ENCODE measurements at regions not wholly inside any gene's neighbourhood (a gene's known extent, or its start where the extent isn't known, plus 50 kb on each side); places are given as distances from the start of the nearest gene placed in this dataset.

DNA sequence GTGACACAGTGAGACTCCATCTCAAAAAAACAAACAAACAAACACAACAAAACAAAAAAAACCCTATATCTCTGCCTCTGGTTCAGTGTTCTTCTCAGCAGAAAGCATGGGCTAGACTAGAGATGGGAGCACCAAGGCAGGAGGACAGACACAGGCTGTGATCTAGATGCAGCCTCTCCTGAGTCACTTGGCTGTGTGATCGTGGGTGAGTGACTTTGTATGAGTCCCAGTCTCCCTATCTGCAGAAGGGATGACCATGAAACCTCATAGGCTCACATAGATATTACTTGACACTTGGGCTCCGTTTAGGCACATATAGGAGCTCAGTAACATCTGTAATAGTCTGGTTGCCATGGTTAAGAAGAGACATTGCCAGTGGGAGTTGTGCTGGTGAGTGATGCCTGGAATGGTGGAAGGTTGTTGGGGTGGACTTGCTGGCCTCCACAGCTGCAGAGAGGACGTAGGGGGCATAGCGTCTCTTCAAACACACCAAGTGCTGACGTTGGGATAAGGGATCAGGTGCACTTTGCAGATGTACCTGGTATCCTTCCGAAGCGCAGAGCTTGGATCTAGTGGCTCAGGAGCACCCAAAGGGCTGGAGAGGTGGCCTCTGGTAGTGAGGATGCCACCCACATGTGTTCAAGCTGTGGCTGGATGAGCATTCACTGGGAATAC, 318.9 kb upstream of the HS6ST1 start:
- H3K79me2 ChIP-seq: no peaks in the 10 kb centered on the region
- no peaks in the 10 kb centered on the region for H3K27me3 ChIP-seq
- H3K9me2 ChIP-seq (replicated peaks; ENCODE audit: insufficient read depth): no peaks in the 10 kb centered on the region
- no peak overlapping the region for H3K4me2 ChIP-seq
- no peak overlapping the region for H2AFZ ChIP-seq
- H3K36me3 ChIP-seq (replicated peaks; ENCODE audit: insufficient read depth, low read depth): no peaks in the 10 kb centered on the region
- WGBS (ENCODE audit: low lambda C conversion rate, missing lambda C conversion rate): 93% methylated on average over 7 of the region's 7 CpGs
- no peak overlapping the region for H3K27ac ChIP-seq
- no peak for DNase-seq (ENCODE audit: low spot score)
- no peak overlapping the region for H3K4me3 ChIP-seq
- H3K4me1 ChIP-seq (ENCODE audit: insufficient read depth): peaks cover 6% of the 10 kb centered on the region
- no peak for TF ChIP-seq EZH2 (IDR thresholded peaks at IDR 0.05; ENCODE audit: borderline replicate concordance)
- no peak for TF ChIP-seq EZH2phosphoT487 (IDR thresholded peaks at IDR 0.05; ENCODE audit: low read depth, severe bottlenecking, unreplicated experiment)
- no peak for TF ChIP-seq CTCF (IDR thresholded peaks at IDR 0.05; ENCODE audit: poor library complexity)
- H3K9me3 ChIP-seq (ENCODE audit: low read depth): no peaks in the 10 kb centered on the region
- no peaks in the 10 kb centered on the region for H4K20me1 ChIP-seq (ENCODE audit: insufficient read depth, poor library complexity, severe bottlenecking)

DNA sequence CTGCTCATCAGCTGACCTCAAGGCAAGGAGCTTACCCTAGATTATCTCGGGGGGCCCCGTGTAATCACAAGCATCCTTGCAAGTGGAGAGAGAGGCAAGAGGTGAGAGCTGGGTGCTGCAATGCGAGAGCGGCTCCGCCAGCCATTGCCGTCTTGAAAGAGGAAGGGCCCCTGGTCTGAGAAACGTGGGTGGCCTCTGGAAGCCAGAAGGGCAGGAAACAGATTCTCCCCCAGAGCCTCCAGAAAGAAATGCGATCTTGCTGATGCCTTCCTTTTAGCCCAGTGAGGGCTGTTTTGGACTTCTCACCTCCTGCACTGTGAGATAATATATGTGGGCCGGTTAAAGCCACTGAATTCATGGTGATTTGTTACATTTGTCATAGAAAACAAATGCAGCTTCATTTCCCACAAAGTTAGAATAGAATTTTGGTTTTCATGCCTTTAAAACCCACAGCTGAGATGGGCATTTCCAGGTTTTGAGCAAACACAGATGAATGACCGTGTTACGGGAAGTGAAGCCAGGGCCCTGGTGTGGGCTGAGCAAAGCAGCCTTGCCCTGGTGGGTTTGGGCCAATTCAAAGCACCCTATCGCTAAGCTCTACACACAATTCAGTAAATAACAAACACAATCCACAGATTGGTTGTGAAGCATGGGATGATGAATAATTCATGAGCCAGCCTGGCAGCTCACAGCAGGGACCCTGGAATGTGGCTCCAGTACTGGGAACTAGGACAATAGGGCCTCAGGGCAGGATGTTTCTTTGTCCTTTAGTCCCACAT, 319.9 kb upstream of the HS6ST1 start:
- no peak for DNase-seq (ENCODE audit: low spot score)
- 59% methylated on average over 12 of the region's 12 CpGs for WGBS (ENCODE audit: low lambda C conversion rate, missing lambda C conversion rate)

DNA sequence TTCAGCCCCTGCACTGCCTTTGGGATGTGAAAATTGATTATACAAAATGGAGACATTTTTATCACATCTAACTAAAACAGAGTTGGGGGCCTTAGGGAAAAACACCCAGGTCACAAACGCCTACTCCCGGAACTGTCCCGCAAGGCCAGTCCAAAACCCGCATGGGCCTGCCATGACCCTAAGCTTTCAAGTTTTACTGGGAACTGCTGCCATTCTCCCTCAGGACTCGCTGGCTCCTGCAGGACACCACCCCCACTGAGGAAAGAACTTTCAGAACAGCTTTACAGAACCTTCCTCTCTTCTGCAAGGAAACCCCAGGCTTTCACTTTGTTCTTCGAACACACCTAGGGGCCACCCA, 320.4 kb upstream of the HS6ST1 start:
- no peaks in the 10 kb centered on the region for H3K27me3 ChIP-seq
- no peaks in the 10 kb centered on the region for H3K79me2 ChIP-seq
- no peak overlapping the region for H3K4me2 ChIP-seq
- peaks cover 6% of the 10 kb centered on the region for H3K4me1 ChIP-seq (ENCODE audit: insufficient read depth)
- no peak overlapping the region for H3K4me3 ChIP-seq
- H3K9me2 ChIP-seq (replicated peaks; ENCODE audit: insufficient read depth): no peaks in the 10 kb centered on the region
- no peak overlapping the region for H2AFZ ChIP-seq
- H3K9me3 ChIP-seq (ENCODE audit: low read depth): no peaks in the 10 kb centered on the region
- WGBS (ENCODE audit: low lambda C conversion rate, missing lambda C conversion rate): 73% methylated on average over 6 of the region's 6 CpGs
- TF ChIP-seq EZH2phosphoT487 (IDR thresholded peaks at IDR 0.05; ENCODE audit: low read depth, severe bottlenecking, unreplicated experiment) (no peak), EZH2 (IDR thresholded peaks at IDR 0.05; ENCODE audit: borderline replicate concordance) (no peak), CTCF (IDR thresholded peaks at IDR 0.05; ENCODE audit: poor library complexity) (no peak)
- H3K27ac ChIP-seq: no peak overlapping the region
- DNase-seq (ENCODE audit: low spot score): no peak
- no peaks in the 10 kb centered on the region for H3K36me3 ChIP-seq (replicated peaks; ENCODE audit: insufficient read depth, low read depth)
- no peaks in the 10 kb centered on the region for H4K20me1 ChIP-seq (ENCODE audit: insufficient read depth, poor library complexity, severe bottlenecking)

More for the DNA sequence above, 319.9 kb upstream of the HS6ST1 start:
- Histone ChIP-seq H3K36me3 (replicated peaks; ENCODE audit: insufficient read depth, low read depth) (no peaks in the 10 kb centered on the region), H3K9me3 (ENCODE audit: low read depth) (no peaks in the 10 kb centered on the region), H4K20me1 (ENCODE audit: insufficient read depth, poor library complexity, severe bottlenecking) (no peaks in the 10 kb centered on the region), H2AFZ (no peak overlapping the region), H3K9me2 (replicated peaks; ENCODE audit: insufficient read depth) (no peaks in the 10 kb centered on the region), H3K4me3 (no peak overlapping the region), H3K4me1 (ENCODE audit: insufficient read depth) (peaks cover 6% of the 10 kb centered on the region), H3K27me3 (no peaks in the 10 kb centered on the region), H3K79me2 (no peaks in the 10 kb centered on the region), H3K4me2 (no peak overlapping the region), H3K27ac (no peak overlapping the region)
- TF ChIP-seq EZH2phosphoT487 (IDR thresholded peaks at IDR 0.05; ENCODE audit: low read depth, severe bottlenecking, unreplicated experiment) (no peak), CTCF (IDR thresholded peaks at IDR 0.05; ENCODE audit: poor library complexity) (no peak), EZH2 (IDR thresholded peaks at IDR 0.05; ENCODE audit: borderline replicate concordance) (no peak)
